HCT116 (cell line): ENCODE measurements at regions not wholly inside any gene's neighbourhood (a gene's known extent, or its start where the extent isn't known, plus 50 kb on each side); places are given as distances from the start of the nearest gene placed in this dataset.

ENCODE experiments used
- ATAC-seq: fragments of 200-7000 bp; cut with Tn5 transposase; 2 replicates; pipeline ENCODE4 v1.9.1; 2020; ENCODE audit warnings: mild to moderate bottlenecking, moderate library complexity
- BruUV-seq: library from RNA; stranded (reverse); fragments of 400-500 nt; replicated peaks from 2 replicates; lab custom pipeline; 2021; lab: Mats Ljungman, UMichigan
- CTCF ChIA-PET: fragments of 300-600 bp; sonication (Branson Sonifier 250); formaldehyde crosslinking; loops from one replicate; lab custom pipeline; 2021; ENCODE audit warnings: antibody characterized with exemption; lab: Charles Lee
- POLR2A ChIA-PET: fragments of 300-600, 350-600 bp; sonication (Branson Sonifier 250); formaldehyde crosslinking; loops from one replicate; lab custom pipeline; 2021; ENCODE audit warnings: antibody characterized with exemption; lab: Charles Lee
- RAD21 ChIA-PET, 2 experiments: fragments of 300-600 bp; sonication (Branson Sonifier 250); formaldehyde crosslinking; loops; one replicate each; lab custom pipeline; 2023; ENCODE audit warnings: low total read pairs in 2 of 2; ENCODE audit not compliant: uncharacterized antibody in 2 of 2, unreplicated experiment in 2 of 2, low non-redundant PET in 1 of 2; lab: Charles Lee
- DNase-seq: peaks from one replicate; pipeline ENCODE4 v3.0.0-alpha.2; 2010; ENCODE audit warnings: low read depth, low spot score
- H2AFZ ChIP-seq: fragments of 200-600 bp; shearing (Covaris generic), sonication (generic); 2 replicates; pipeline ENCODE4 v1.6.1; 2017; ENCODE audit warnings: low read depth, mixed run types, mixed read lengths, antibody characterized with exemption, low read length; ENCODE audit not compliant: poor library complexity, severe bottlenecking
- H3K27ac ChIP-seq: 2 replicates; pipeline ENCODE4 v1.5.1; 2012; ENCODE audit warnings: low read depth, low read length
- H3K27me3 ChIP-seq: fragments of 200-600 bp; sonication (generic); 2 replicates; pipeline ENCODE4 v1.6.1; 2016; ENCODE audit warnings: mixed run types, low read length, mixed read lengths; ENCODE audit not compliant: insufficient read depth
- H3K36me3 ChIP-seq, 2 experiments: fragments of 200-500 bp in 1 of 2; fragments of 200-600 bp in 1 of 2; sonication (Bioruptor generic) in 1 of 2; sonication (generic) in 1 of 2; 2 replicates each; pipeline versions ENCODE4 v1.5.1 to v1.6.1; 2014 to 2016; ENCODE audit warnings: low read length in 2 of 2, inconsistent platforms in 1 of 2, mixed read lengths in 1 of 2, mixed run types in 1 of 2; ENCODE audit not compliant: insufficient read depth in 2 of 2, control insufficient read depth in 1 of 2
- H3K4me1 ChIP-seq, 2 experiments: fragments of 200-600 bp in 1 of 2; sonication (generic) in 1 of 2; 2 replicates each; pipeline versions ENCODE4 v1.5.1 to v1.6.1; 2012 to 2017; ENCODE audit warnings: low read length in 2 of 2, inconsistent platforms in 1 of 2, mild to moderate bottlenecking in 1 of 2, mixed read lengths in 1 of 2, mixed run types in 1 of 2, moderate library complexity in 1 of 2; ENCODE audit not compliant: insufficient read depth in 2 of 2, control insufficient read depth in 1 of 2
- H3K4me2 ChIP-seq: fragments of 200-600 bp; sonication (generic); 2 replicates; pipeline ENCODE4 v1.6.1; 2017; ENCODE audit warnings: mixed run types, low read length, mixed read lengths
- H3K4me3 ChIP-seq, 2 experiments: fragments of 200-600 bp in 1 of 2; sonication (generic) in 1 of 2; replicated peaks in 1 of 2; 2 replicates each; pipeline ENCODE4 v1.5.1; 2011 to 2016; ENCODE audit warnings: low read length in 2 of 2, control low read depth in 1 of 2, low read depth in 1 of 2, mild to moderate bottlenecking in 1 of 2, mixed read lengths in 1 of 2, mixed run types in 1 of 2
- H3K79me2 ChIP-seq: fragments of 200-600 bp; sonication (generic); 2 replicates; pipeline ENCODE4 v1.6.1; 2017; ENCODE audit warnings: mild to moderate bottlenecking, mixed run types, low read length, moderate library complexity, mixed read lengths; ENCODE audit not compliant: insufficient read depth
- H3K9ac ChIP-seq: fragments of 200-600 bp; sonication (generic); 2 replicates; pipeline ENCODE4 v1.6.1; 2016; ENCODE audit warnings: low read length, mixed read lengths
- H3K9me2 ChIP-seq: fragments of 200-600 bp; sonication (generic), shearing (Covaris generic); 2 replicates; pipeline ENCODE4 v1.6.1; 2017; ENCODE audit warnings: mixed run types, mild to moderate bottlenecking, moderate library complexity; ENCODE audit not compliant: insufficient read depth
- H3K9me3 ChIP-seq, 2 experiments: fragments of 200-500 bp in 1 of 2; fragments of 200-600 bp in 1 of 2; sonication (Bioruptor generic) in 1 of 2; sonication (generic) in 1 of 2; 2 replicates each; pipeline ENCODE4 v1.6.1; 2014 to 2017; ENCODE audit warnings: low read length in 2 of 2, mixed read lengths in 2 of 2, inconsistent platforms in 1 of 2, low read depth in 1 of 2, mild to moderate bottlenecking in 1 of 2, mixed run types in 1 of 2, moderate library complexity in 1 of 2; ENCODE audit not compliant: control insufficient read depth in 1 of 2, insufficient read depth in 1 of 2
- H4K20me1 ChIP-seq: fragments of 200-600 bp; sonication (generic), shearing (Covaris generic); 2 replicates; pipeline ENCODE4 v1.6.1; 2017; ENCODE audit warnings: mixed run types, mild to moderate bottlenecking, moderate library complexity; ENCODE audit not compliant: insufficient read depth
- CBX3 ChIP-seq: IDR thresholded peaks from 2 replicates; pipeline ENCODE4 v1.6.1; 2012; ENCODE audit warnings: low read depth
- CEBPB ChIP-seq: IDR thresholded peaks from 2 replicates; pipeline ENCODE4 v1.6.1; 2012; ENCODE audit warnings: low read depth
- ELF1 ChIP-seq: IDR thresholded peaks from 2 replicates; pipeline ENCODE4 v1.6.1; 2012; ENCODE audit warnings: low read depth, borderline replicate concordance
- EZH2 ChIP-seq: fragments of 200-600 bp; sonication (generic); IDR thresholded peaks from 2 replicates; pipeline ENCODE4 v1.6.1; 2017; ENCODE audit warnings: antibody characterized with exemption, mixed run types
- FOSL1 ChIP-seq: IDR thresholded peaks from 2 replicates; pipeline ENCODE4 v1.6.1; 2012; ENCODE audit warnings: low read depth
- JUND ChIP-seq: IDR thresholded peaks from 2 replicates; pipeline ENCODE4 v1.6.1; 2012
- POLR2A ChIP-seq: IDR thresholded peaks from 2 replicates; pipeline ENCODE4 v1.7.0; 2011; ENCODE audit warnings: borderline replicate concordance; ENCODE audit not compliant: insufficient read depth, insufficient read length; ENCODE audit errors: extremely low read depth
- RAD21 ChIP-seq: IDR thresholded peaks from 2 replicates; pipeline ENCODE4 v1.6.1; 2012; ENCODE audit warnings: low read depth, mild to moderate bottlenecking
- SIN3A ChIP-seq: IDR thresholded peaks from 2 replicates; pipeline ENCODE4 v1.6.1; 2012; ENCODE audit warnings: low read depth
- YY1 ChIP-seq: IDR thresholded peaks from 2 replicates; pipeline ENCODE4 v1.6.1; 2011; ENCODE audit warnings: low read length, low read depth, moderate library complexity, mild to moderate bottlenecking; ENCODE audit not compliant: insufficient replicate concordance; ENCODE audit errors: extremely low read depth
- ZFX ChIP-seq: fragments of 450-650 bp; IDR thresholded peaks from 2 replicates; pipeline ENCODE4 v1.6.1; 2017
- ZNF274 ChIP-seq: fragments of 200-500 bp; sonication (Bioruptor generic); IDR thresholded peaks from 2 replicates; pipeline ENCODE4 v1.6.1; 2014; ENCODE audit warnings: mild to moderate bottlenecking, low read depth, low read length, inconsistent platforms
- intact Hi-C: fragments of 100-400 bp; cut with micrococcal nuclease; formaldehyde crosslinking; loops from 2 replicates; pipeline ENCODE4 v1.10.0; 2022
- TF ChIP-seq, protein P1 (sequence below): IDR thresholded peaks from 2 replicates; pipeline ENCODE4 v1.6.1; 2011; ENCODE audit warnings: mild to moderate bottlenecking, low read length, moderate library complexity; ENCODE audit not compliant: insufficient replicate concordance; ENCODE audit errors: extremely low read depth
- TF ChIP-seq, protein P2 (sequence below): IDR thresholded peaks from 2 replicates; pipeline ENCODE4 v1.6.1; 2012
- TF ChIP-seq, protein P3 (sequence below): IDR thresholded peaks from 2 replicates; pipeline ENCODE4 v1.6.1; 2012
- TF ChIP-seq, protein P4 (sequence below), 3 experiments: fragments of 200-600 bp in 1 of 3; sonication (generic) in 1 of 3; IDR thresholded peaks in 2 of 3; conservative IDR thresholded peaks in 1 of 3; 2 replicates each; pipeline ENCODE4 v1.5.1; 2012 to 2017; ENCODE audit warnings: low read depth in 2 of 3, low read length in 2 of 3, antibody characterized with exemption in 1 of 3, borderline replicate concordance in 1 of 3, control low read depth in 1 of 3, mild to moderate bottlenecking in 1 of 3, mixed read lengths in 1 of 3, mixed run types in 1 of 3, moderate library complexity in 1 of 3; ENCODE audit not compliant: insufficient read depth in 1 of 3

DNA sequence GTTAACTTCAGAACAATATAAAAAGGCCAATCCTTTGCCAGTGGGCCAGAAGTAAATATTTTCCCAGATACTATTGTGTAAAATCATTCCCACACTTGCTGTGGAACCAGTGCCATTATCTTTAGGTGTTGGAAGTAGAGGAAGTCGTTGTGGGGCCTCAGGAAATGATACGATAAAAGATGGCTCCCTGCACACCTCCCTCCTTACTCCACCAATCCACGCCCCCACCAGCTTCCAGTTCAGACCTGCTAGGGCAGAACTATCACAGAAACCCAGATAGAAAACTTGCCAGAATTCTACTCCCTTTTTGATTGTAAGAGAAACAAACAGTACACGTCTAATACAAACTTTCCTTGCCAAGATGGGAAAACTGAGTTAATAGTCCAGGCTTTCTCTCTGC, 173.0 kb upstream of the FMN2 start:
- peaks cover 3 to 14% of the 10 kb centered on the region in 2 experiments; a peak in 2 of 4 replicates for H3K9me3 ChIP-seq
- ChIA-PET POLR2A (no interaction called here), CTCF (no interaction called here), RAD21 (no interaction called here)
- H2AFZ ChIP-seq, result no peak overlapping the region
- no peak overlapping the region for H3K4me3 ChIP-seq
- no peaks in the 10 kb centered on the region for H3K36me3 ChIP-seq
- ATAC-seq (no peak), DNase-seq (no peak)
- no peak overlapping the region for H3K4me2 ChIP-seq
- TF ChIP-seq CEBPB (no peak), SIN3A (no peak)
- H3K27me3 ChIP-seq, result no peaks in the 10 kb centered on the region
- H4K20me1 ChIP-seq, result no peaks in the 10 kb centered on the region
- no peak overlapping the region for H3K9ac ChIP-seq
- H3K9me2 ChIP-seq, result no peaks in the 10 kb centered on the region
- intact Hi-C loops, result no loop called here
- no peak overlapping the region for H3K27ac ChIP-seq
- no peaks in the 10 kb centered on the region for H3K79me2 ChIP-seq
- BruUV-seq, result no TSS peak
- no peaks in the 10 kb centered on the region for H3K4me1 ChIP-seq

DNA sequence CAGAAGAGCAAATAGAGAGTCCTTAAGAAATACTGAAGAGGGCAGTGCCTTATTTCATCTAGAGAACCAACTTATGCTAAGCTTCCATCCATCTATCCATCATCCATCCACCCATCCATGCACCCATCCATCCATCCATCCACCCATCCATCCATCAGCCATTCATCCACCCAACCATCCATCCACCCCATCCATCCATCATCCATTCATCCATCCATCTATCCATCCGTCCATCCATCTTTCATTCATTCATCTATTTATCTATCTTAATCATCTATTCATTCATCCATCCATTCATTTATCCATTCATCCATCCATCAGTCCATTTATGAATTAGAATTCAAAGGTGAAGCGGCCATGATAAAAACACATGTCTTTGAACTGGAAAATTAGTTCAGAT, 171.5 kb upstream of the FMN2 start:
- ATAC-seq (no peak), DNase-seq (no peak)
- ChIA-PET CTCF (no interaction called here), RAD21 (no interaction called here), POLR2A (no interaction called here)
- no peaks in the 10 kb centered on the region for H4K20me1 ChIP-seq
- no TSS peak for BruUV-seq
- H3K27me3 ChIP-seq, result no peaks in the 10 kb centered on the region
- intact Hi-C loops, result no loop called here
- no peaks in the 10 kb centered on the region for H3K9me2 ChIP-seq
- H3K4me3 ChIP-seq, result no peak overlapping the region
- no peaks in the 10 kb centered on the region for H3K79me2 ChIP-seq
- H3K4me1 ChIP-seq, result no peaks in the 10 kb centered on the region
- H3K27ac ChIP-seq, result no peak overlapping the region
- H3K36me3 ChIP-seq, result no peaks in the 10 kb centered on the region
- no peak overlapping the region for H3K4me2 ChIP-seq
- H3K9me3 ChIP-seq, result peaks cover 3 to 16% of the 10 kb centered on the region in 2 experiments; a peak in 2 of 4 replicates
- H3K9ac ChIP-seq, result no peak overlapping the region
- H2AFZ ChIP-seq, result no peak overlapping the region
- TF ChIP-seq, protein P1, sequence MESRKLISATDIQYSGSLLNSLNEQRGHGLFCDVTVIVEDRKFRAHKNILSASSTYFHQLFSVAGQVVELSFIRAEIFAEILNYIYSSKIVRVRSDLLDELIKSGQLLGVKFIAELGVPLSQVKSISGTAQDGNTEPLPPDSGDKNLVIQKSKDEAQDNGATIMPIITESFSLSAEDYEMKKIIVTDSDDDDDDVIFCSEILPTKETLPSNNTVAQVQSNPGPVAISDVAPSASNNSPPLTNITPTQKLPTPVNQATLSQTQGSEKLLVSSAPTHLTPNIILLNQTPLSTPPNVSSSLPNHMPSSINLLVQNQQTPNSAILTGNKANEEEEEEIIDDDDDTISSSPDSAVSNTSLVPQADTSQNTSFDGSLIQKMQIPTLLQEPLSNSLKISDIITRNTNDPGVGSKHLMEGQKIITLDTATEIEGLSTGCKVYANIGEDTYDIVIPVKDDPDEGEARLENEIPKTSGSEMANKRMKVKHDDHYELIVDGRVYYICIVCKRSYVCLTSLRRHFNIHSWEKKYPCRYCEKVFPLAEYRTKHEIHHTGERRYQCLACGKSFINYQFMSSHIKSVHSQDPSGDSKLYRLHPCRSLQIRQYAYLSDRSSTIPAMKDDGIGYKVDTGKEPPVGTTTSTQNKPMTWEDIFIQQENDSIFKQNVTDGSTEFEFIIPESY, result no peak
- TF ChIP-seq FOSL1 (no peak), ZNF274 (no peak), CBX3 (no peak), POLR2A (no peak), YY1 (no peak), ELF1 (no peak), RAD21 (no peak), JUND (no peak), EZH2 (no peak), SIN3A (no peak), ZFX (no peak)
- TF ChIP-seq, protein P2, sequence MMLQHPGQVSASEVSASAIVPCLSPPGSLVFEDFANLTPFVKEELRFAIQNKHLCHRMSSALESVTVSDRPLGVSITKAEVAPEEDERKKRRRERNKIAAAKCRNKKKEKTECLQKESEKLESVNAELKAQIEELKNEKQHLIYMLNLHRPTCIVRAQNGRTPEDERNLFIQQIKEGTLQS, result no peak
- TF ChIP-seq, protein P3, sequence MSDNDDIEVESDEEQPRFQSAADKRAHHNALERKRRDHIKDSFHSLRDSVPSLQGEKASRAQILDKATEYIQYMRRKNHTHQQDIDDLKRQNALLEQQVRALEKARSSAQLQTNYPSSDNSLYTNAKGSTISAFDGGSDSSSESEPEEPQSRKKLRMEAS, result no peak
- TF ChIP-seq, protein P4, sequence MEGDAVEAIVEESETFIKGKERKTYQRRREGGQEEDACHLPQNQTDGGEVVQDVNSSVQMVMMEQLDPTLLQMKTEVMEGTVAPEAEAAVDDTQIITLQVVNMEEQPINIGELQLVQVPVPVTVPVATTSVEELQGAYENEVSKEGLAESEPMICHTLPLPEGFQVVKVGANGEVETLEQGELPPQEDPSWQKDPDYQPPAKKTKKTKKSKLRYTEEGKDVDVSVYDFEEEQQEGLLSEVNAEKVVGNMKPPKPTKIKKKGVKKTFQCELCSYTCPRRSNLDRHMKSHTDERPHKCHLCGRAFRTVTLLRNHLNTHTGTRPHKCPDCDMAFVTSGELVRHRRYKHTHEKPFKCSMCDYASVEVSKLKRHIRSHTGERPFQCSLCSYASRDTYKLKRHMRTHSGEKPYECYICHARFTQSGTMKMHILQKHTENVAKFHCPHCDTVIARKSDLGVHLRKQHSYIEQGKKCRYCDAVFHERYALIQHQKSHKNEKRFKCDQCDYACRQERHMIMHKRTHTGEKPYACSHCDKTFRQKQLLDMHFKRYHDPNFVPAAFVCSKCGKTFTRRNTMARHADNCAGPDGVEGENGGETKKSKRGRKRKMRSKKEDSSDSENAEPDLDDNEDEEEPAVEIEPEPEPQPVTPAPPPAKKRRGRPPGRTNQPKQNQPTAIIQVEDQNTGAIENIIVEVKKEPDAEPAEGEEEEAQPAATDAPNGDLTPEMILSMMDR (IDR thresholded peaks at IDR 0.05 in 2 of 3, conservative IDR thresholded peaks at IDR 0.05 in 1 of 3; ENCODE audit: borderline replicate concordance in 1 of 3, insufficient read depth in 1 of 3, low read depth in 2 of 3, low read length in 2 of 3), result no peak
